Gastrocnemius medialis (tissue), 4 donors: ENCODE measurements at regions not wholly inside any gene's neighbourhood (a gene's known extent, or its start where the extent isn't known, plus 50 kb on each side); places are given as distances from the start of the nearest gene placed in this dataset.
"Not testable (repeated sequence)": the region's sequence is repeated elsewhere in the genome, so short reads cannot be mapped to it uniquely, and the experiment has no call there.

ENCODE experiments used
- ATAC-seq, 2 donors: fragments of 150-250 bp; one replicate each; pipeline ENCODE4 v1.9.1; 2016
- DNase-seq, 2 donors: peaks; one replicate each; pipeline ENCODE4 v3.0.0-alpha.2; 2019
- H3K27ac ChIP-seq, 4 donors: fragments of 200-600 bp; sonication (generic); 1 replicate in 1 of 4; 2 replicates in 3 of 4; pipeline ENCODE4 v1.5.1; 2016 to 2018; ENCODE audit warnings: mild to moderate bottlenecking in 2 of 4, moderate library complexity in 1 of 4
- H3K27me3 ChIP-seq, 3 donors: fragments of 200-600 bp; sonication (generic) in 2 of 3; 1 replicate in 1 of 3; 2 replicates in 2 of 3; pipeline versions ENCODE4 v1.5.1 to v1.6.0; 2016 to 2019; ENCODE audit warnings: mild to moderate bottlenecking in 1 of 3, moderate library complexity in 1 of 3
- H3K36me3 ChIP-seq, 2 donors: fragments of 200-600 bp; sonication (generic) in 1 of 2; one replicate each; pipeline ENCODE4 v1.5.1; 2017 to 2018
- H3K4me1 ChIP-seq, 2 donors: fragments of 200-600 bp; sonication (generic) in 1 of 2; one replicate each; pipeline ENCODE4 v1.5.1; 2016 to 2017; ENCODE audit warnings: mild to moderate bottlenecking in 2 of 2
- H3K4me3 ChIP-seq, 4 donors: fragments of 200-600 bp; sonication (generic) in 3 of 4; 1 replicate in 1 of 4; 2 replicates in 3 of 4; pipeline ENCODE4 v1.5.1; 2016 to 2019; ENCODE audit warnings: mild to moderate bottlenecking in 2 of 4
- H3K9me3 ChIP-seq, 3 donors: fragments of 200-600 bp; sonication (generic) in 2 of 3; 1 replicate in 1 of 3; 2 replicates in 2 of 3; pipeline ENCODE4 v1.5.1; 2016 to 2019
- POLR2A ChIP-seq, 2 donors: fragments of 450-650 bp; IDR thresholded peaks; one replicate each; pipeline ENCODE4 v1.6.1; 2017; ENCODE audit warnings: antibody characterized with exemption in 2 of 2, mild to moderate bottlenecking in 2 of 2, moderate library complexity in 2 of 2
- in situ Hi-C, 4 donors: fragments of 200-750 bp; cut with MboI; loops; one replicate each; pipeline versions ENCODE4 v1.15.0 to v1.8.0; 2017; ENCODE audit warnings: low sequenced_read_pairs in 4 of 4
- intact Hi-C: fragments of 100-400 bp; cut with DNase I; formaldehyde crosslinking; loops from one replicate; pipeline ENCODE4 v1.15.1; 2023; ENCODE audit warnings: low total_unique reads
- TF ChIP-seq, protein P1 (sequence below), 5 experiments: fragments of 450-650 bp in 3 of 5; fragments of 200-600 bp in 2 of 5; sonication (generic) in 2 of 5; IDR thresholded peaks in 4 of 5; conservative IDR thresholded peaks in 1 of 5; 1 replicate in 4 of 5; 2 replicates in 1 of 5; pipeline ENCODE4 v1.5.1; 2016 to 2019; ENCODE audit warnings: antibody characterized with exemption in 5 of 5, mild to moderate bottlenecking in 3 of 5, moderate library complexity in 3 of 5

DNA sequence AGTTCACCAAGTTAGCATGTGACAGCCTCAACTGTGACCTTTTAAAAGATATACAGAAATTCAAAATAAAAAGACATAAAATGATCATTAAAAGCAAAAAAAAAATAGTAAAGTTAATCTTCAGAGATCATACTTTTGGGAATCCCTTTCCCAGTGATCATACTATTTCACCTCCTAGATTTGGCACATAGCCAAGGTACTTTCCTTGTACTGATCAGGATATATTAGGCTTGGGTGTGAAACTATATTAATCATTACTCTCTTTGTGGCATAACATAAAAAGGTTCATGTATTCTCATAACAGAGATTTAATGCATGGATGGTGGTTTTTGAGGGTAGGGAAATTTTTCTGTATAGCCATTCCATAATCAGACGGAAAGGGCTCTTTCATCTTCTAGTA, 109.6 kb upstream of the ZWINT start:
- no peak overlapping the region for H3K4me3 ChIP-seq
- no peaks in the 10 kb centered on the region for H3K4me1 ChIP-seq
- no peak for DNase-seq
- H3K9me3 ChIP-seq: no peaks in the 10 kb centered on the region
- no peak for ATAC-seq
- H3K27me3 ChIP-seq: no peaks in the 10 kb centered on the region
- intact Hi-C loops: no loop called here
- no peak overlapping the region for H3K27ac ChIP-seq
- in situ Hi-C loops: no loop called here
- TF ChIP-seq, protein P1, sequence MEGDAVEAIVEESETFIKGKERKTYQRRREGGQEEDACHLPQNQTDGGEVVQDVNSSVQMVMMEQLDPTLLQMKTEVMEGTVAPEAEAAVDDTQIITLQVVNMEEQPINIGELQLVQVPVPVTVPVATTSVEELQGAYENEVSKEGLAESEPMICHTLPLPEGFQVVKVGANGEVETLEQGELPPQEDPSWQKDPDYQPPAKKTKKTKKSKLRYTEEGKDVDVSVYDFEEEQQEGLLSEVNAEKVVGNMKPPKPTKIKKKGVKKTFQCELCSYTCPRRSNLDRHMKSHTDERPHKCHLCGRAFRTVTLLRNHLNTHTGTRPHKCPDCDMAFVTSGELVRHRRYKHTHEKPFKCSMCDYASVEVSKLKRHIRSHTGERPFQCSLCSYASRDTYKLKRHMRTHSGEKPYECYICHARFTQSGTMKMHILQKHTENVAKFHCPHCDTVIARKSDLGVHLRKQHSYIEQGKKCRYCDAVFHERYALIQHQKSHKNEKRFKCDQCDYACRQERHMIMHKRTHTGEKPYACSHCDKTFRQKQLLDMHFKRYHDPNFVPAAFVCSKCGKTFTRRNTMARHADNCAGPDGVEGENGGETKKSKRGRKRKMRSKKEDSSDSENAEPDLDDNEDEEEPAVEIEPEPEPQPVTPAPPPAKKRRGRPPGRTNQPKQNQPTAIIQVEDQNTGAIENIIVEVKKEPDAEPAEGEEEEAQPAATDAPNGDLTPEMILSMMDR (IDR thresholded peaks at IDR 0.05 in 4 of 5, conservative IDR thresholded peaks at IDR 0.05 in 1 of 5): no peak
- no peak for TF ChIP-seq POLR2A (IDR thresholded peaks at IDR 0.05)
- no peaks in the 10 kb centered on the region for H3K36me3 ChIP-seq

DNA sequence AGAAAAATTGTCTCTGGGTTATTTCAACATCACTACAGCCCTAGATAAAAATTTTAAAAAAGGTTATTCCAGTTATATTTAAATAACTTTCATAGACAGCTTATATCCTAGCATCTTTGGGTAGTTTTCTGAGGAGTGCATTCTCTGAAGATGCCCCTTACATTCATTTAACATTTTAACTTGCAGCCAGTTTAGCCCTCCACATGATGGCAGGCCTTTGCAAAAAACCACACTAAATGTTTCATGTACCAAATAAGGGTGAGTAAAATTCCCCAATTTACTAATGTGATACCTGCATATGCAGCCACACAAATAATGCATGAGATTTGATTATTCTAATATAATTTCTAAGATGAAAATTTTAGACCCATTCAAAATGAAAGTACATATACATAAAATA, 108.4 kb upstream of the ZWINT start:
- Histone ChIP-seq H3K4me3 (no peak overlapping the region), H3K27ac (no peak overlapping the region), H3K9me3 (no peaks in the 10 kb centered on the region), H3K4me1 (no peaks in the 10 kb centered on the region), H3K36me3 (no peaks in the 10 kb centered on the region), H3K27me3 (no peaks in the 10 kb centered on the region)
- no peak for DNase-seq
- in situ Hi-C loops (no loop called here), intact Hi-C loops (no loop called here)
- no peak for TF ChIP-seq POLR2A (IDR thresholded peaks at IDR 0.05)
- TF ChIP-seq, protein P1 (IDR thresholded peaks at IDR 0.05 in 4 of 5, conservative IDR thresholded peaks at IDR 0.05 in 1 of 5): no peak
- ATAC-seq: no peak

DNA sequence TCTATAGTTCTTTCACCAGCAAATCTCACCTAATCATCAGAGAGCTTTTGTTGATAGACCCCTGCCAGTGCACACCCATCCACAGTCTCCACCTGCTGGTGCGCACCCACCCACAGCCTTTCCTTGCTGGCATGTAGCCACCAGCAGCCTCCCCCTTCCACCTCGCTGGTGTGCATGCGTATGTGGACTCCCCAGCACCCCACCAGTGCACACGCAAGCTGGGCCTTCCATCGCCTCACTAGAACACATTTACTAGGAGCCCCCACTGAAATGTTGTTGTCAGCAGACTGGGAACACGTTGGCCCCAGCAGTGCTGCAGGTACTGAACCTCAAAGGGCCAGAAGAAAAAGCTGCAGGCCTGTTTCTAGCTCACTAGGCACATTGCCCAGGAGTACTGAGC, 104.9 kb upstream of the ZWINT start:
- H3K4me1 ChIP-seq: no peaks in the 10 kb centered on the region
- intact Hi-C loops: no loop called here

DNA sequence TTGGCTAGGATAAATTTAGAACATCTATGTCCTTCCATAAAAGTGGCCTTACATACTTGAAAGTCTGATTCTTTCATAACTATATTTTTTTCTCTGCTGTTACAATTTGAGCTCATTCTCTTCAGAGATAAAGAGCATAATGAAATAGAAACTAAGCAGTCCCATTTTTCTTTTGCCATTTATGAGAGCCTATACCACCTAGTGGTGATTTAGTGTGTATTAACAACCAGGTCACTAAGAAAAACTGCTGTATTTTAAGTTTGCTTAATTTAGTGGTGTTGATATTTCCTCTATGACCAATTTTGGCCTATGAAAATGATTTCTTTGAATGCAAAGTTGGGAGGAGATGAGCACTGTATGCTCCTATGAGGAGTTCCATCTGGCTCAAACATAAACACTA, 88.7 kb upstream of the ZWINT start:
- H3K9me3 ChIP-seq: no peaks in the 10 kb centered on the region
- in situ Hi-C loops: no loop called here
- H3K4me1 ChIP-seq: no peaks in the 10 kb centered on the region
- no peaks in the 10 kb centered on the region for H3K36me3 ChIP-seq
- DNase-seq (no peak), ATAC-seq (no peak)
- H3K27me3 ChIP-seq: no peaks in the 10 kb centered on the region
- H3K27ac ChIP-seq: no peak overlapping the region
- TF ChIP-seq, protein P1 (IDR thresholded peaks at IDR 0.05 in 4 of 5, conservative IDR thresholded peaks at IDR 0.05 in 1 of 5): no peak
- no peak for TF ChIP-seq POLR2A (IDR thresholded peaks at IDR 0.05)
- intact Hi-C loops: no loop called here
- H3K4me3 ChIP-seq: no peak overlapping the region

More for the DNA sequence above, 104.9 kb upstream of the ZWINT start:
- ATAC-seq (no peak), DNase-seq (no peak)
- Histone ChIP-seq H3K27ac (no peak overlapping the region), H3K4me3 (no peak overlapping the region), H3K27me3 (no peaks in the 10 kb centered on the region), H3K9me3 (no peaks in the 10 kb centered on the region), H3K36me3 (no peaks in the 10 kb centered on the region)
- in situ Hi-C loops: no loop called here
- TF ChIP-seq, protein P1 (IDR thresholded peaks at IDR 0.05 in 4 of 5, conservative IDR thresholded peaks at IDR 0.05 in 1 of 5): no peak
- TF ChIP-seq POLR2A (IDR thresholded peaks at IDR 0.05): no peak

DNA sequence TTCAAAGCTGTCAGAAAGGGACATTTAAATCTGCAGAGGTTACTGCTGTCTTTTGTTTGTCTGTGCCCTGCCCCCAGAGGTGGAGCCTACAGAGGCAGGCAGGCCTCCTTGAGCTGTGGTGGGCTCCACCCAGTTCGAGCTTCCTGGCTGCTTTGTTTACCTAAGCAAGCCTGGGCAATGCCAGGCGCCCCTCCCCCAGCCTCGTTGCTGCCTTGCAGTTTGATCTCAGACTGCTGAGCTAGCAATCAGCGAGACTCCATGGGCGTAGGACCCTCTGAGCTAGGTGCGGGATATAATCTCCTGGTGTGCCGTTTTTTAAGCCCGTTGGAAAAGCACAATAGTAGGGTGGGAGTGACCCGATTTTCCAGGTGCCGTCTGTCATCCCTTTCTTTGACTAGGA, 86.6 kb upstream of the ZWINT start:
- in situ Hi-C loops, H3K27ac ChIP-seq, H3K27me3 ChIP-seq, H3K4me1 ChIP-seq, ATAC-seq, intact Hi-C loops, H3K36me3 ChIP-seq, DNase-seq, H3K9me3 ChIP-seq, H3K4me3 ChIP-seq: not testable (repeated sequence)

DNA sequence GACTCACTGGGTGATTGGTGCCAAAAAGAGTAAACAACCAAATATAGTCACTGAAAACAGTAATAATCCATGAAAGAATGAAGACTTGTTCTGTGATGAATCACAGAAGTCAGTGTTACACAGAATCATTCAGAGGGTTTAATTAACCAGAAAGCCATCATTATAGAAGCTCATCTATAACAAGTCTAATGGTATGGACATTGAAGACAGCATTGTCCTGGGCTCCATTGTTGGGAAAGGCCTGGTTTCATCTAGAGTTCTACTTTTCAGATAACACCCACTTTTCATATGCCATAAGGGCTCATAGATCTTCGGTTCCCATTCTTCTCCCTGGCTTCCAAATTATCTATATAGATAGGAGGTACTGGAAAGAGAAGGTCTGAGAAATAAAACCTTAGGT, 80.3 kb upstream of the ZWINT start:
- H3K4me1 ChIP-seq, H3K9me3 ChIP-seq, DNase-seq, H3K4me3 ChIP-seq, intact Hi-C loops, H3K27ac ChIP-seq, H3K36me3 ChIP-seq, H3K27me3 ChIP-seq, ATAC-seq, in situ Hi-C loops: not testable (repeated sequence)
